ENCODE measurements at regions not wholly inside any gene's neighbourhood (a gene's known extent, or its start where the extent isn't known, plus 50 kb on each side); places are given as distances from the start of the nearest gene placed in this dataset.

GRCh38 chr22:46056546-46057245, 79.7 kb upstream of the WNT7B start:
- TF ChIP-seq CTCF (IDR thresholded peaks at IDR 0.05) = no peak
- TF ChIP-seq POLR2A (IDR thresholded peaks at IDR 0.05) = no peak
- DNase-seq = no peak
- Histone ChIP-seq H3K4me3 (replicated peaks in 1 of 3) (peak overlapping the region in 1 of 3 donors; percentile 1), H3K36me3 (no peaks in the 10 kb centered on the region), H3K4me1 (peaks cover 52 to 71% of the 10 kb centered on the region in 2 donors), H3K9me3 (no peaks in the 10 kb centered on the region), H3K27ac (peak overlapping the region; percentile 91 to 99 (median 97)), H3K27me3 (no peaks in the 10 kb centered on the region)
- intact Hi-C loops (cut with DNase I) = no loop called here
- WGBS, 2 donors = 72 to 75% methylated on average over 9 of the region's 9 CpGs

GRCh38 chr22:46057246-46058090, 80.5 kb upstream of the WNT7B start:
- no peak for TF ChIP-seq CTCF (IDR thresholded peaks at IDR 0.05)
- no peak for TF ChIP-seq POLR2A (IDR thresholded peaks at IDR 0.05)

GRCh38 chr22:46058091-46058420, 81.1 kb upstream of the WNT7B start:
- Histone ChIP-seq H3K4me1 (peaks cover 47 to 67% of the 10 kb centered on the region in 2 donors), H3K9me3 (no peaks in the 10 kb centered on the region), H3K4me3 (replicated peaks in 1 of 3) (no peak overlapping the region), H3K27me3 (no peaks in the 10 kb centered on the region), H3K27ac (peak overlapping the region; percentile 91 to 99 (median 97)), H3K36me3 (no peaks in the 10 kb centered on the region)
- intact Hi-C loops (cut with DNase I) = no loop called here
- 42 to 63% methylated on average over 6 of the region's 6 CpGs for WGBS, 2 donors
- DNase-seq = no peak
- no peak for TF ChIP-seq CTCF (IDR thresholded peaks at IDR 0.05)
- peak in 1 of 2 donors; percentile 48 for TF ChIP-seq POLR2A (IDR thresholded peaks at IDR 0.05)

More at GRCh38 chr22:46057246-46058090, 80.5 kb upstream of the WNT7B start:
- WGBS, 2 donors = 52 to 61% methylated on average over 17 of the region's 17 CpGs
- no peak overlapping the region for H3K4me3 ChIP-seq (replicated peaks in 1 of 3)
- no peak for DNase-seq
- peaks cover 47 to 67% of the 10 kb centered on the region in 2 donors for H3K4me1 ChIP-seq
- no peaks in the 10 kb centered on the region for H3K36me3 ChIP-seq
- intact Hi-C loops (cut with DNase I) = no loop called here
- no peaks in the 10 kb centered on the region for H3K27me3 ChIP-seq
- H3K9me3 ChIP-seq = no peaks in the 10 kb centered on the region
- H3K27ac ChIP-seq = peak overlapping the region; percentile 91 to 99 (median 97)

DNA sequence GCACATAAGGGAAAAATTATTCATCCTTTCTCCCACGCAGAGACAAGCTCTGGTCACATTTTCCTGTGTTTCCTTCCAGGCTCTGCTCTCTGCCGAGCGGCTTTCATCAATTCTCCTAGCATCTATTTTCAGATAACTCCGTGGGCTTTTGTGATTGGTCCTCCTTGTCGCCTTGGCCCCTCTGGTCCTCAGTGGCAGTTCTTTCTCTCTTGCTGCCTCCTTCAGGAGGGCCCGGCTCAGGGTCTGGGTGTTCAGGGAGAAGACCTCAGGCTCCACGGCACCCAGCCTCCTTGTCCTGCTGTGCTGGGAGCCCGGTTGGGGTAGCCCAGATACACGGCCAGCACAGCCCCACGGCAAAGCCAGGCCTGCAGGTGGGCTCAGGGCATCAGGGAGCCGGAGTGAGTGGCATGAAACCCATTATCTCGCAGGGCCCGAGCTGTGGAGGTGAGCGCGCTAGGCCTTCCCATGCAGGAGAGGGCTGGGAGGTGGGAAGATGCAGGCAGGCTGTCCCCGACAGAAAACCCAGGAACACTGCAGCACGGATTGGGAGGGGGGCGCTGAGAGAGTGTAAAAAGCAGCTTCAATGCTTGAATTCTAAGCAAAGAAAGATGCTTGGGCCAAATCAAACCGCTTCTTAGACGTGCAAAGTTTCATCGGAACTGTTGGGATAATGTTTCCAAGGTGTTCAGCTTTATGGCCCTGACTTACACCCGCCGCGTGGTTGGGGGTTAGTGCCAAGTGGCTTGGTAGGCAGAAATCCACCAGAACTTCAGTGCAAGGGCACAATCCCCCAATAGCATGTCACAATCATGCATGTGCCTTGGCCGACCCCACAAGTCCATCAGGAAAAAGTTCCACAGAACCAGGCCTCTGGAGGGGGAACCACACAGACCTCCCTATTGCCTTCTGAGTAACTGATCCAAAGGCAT, 81.9 kb upstream of the WNT7B start:
- H3K36me3 ChIP-seq = no peaks in the 10 kb centered on the region
- intact Hi-C loops (cut with DNase I) = no loop called here

More for the DNA sequence above, 81.9 kb upstream of the WNT7B start:
- Histone ChIP-seq H3K27me3 (no peaks in the 10 kb centered on the region), H3K27ac (peak overlapping the region; percentile 91 to 99 (median 97)), H3K4me3 (replicated peaks in 1 of 3) (no peak overlapping the region), H3K4me1 (peaks cover 49 to 72% of the 10 kb centered on the region in 2 donors), H3K9me3 (no peaks in the 10 kb centered on the region)
- DNase-seq = no peak
- 71 to 74% methylated on average over 25 of the region's 25 CpGs for WGBS, 2 donors
- no peak for TF ChIP-seq CTCF (IDR thresholded peaks at IDR 0.05)
- TF ChIP-seq POLR2A (IDR thresholded peaks at IDR 0.05) = no peak

Measured in thyroid gland (tissue), 4 donors.